T1000 (cell line): ENCODE measurements at regions not wholly inside any gene's neighbourhood (a gene's known extent, or its start where the extent isn't known, plus 50 kb on each side); places are given as distances from the start of the nearest gene placed in this dataset.
"Not testable (repeated sequence)": the region's sequence is repeated elsewhere in the genome, so short reads cannot be mapped to it uniquely, and the experiment has no call there.

Experiments
- DNase-seq: peaks from one replicate; lab custom pipeline; 2025; ENCODE audit warnings: mixed read lengths; lab: John Stamatoyannopoulos, UW

- no peak for DNase-seq
Measured at GRCh38 chr18:34480162-34480700, 229.9 kb upstream of the DTNA start.

DNA sequence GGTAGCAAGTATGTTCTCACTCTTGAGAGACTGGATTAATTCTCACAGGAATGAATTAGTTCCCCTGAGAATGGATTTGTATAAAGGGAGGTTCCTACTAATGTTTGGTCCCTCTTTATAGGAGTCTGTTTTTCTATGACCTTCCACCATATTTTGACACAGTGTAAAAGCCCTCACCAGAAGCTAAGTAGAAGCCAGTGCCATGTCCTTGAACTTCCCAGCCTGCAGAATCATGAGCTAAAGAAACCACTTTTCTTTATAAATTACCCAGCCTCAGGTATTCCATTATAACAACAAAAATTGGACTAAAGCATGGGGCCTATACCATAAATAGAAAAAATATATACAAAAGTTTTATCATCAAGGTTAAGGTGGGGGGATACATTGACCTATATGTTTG is 227.9 kb upstream of the DTNA start:
- DNase-seq, result no peak

GRCh38 chr18:34483198-34483597 is 226.9 kb upstream of the DTNA start:
- DNase-seq, result no peak

DNA sequence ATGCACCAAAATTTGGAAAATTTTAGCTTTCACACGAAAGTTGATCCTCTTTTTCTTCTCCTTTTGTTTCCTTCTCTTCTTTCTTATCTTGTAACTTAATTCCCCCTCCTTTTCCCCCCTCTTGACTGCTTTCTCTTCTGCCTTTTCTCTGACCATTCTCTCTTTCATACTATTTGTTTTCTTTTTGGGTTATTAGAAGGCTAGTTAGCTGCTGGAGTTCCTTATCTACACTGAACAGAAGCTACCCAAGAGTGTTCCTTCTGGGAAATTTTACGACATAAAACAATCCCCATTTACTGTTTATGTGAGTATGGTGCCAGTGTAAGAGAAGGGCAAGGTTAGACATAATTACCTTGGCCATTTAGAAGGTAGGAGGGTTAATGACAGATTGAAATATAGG is 218.4 kb upstream of the DTNA start:
- no peak for DNase-seq

DNA sequence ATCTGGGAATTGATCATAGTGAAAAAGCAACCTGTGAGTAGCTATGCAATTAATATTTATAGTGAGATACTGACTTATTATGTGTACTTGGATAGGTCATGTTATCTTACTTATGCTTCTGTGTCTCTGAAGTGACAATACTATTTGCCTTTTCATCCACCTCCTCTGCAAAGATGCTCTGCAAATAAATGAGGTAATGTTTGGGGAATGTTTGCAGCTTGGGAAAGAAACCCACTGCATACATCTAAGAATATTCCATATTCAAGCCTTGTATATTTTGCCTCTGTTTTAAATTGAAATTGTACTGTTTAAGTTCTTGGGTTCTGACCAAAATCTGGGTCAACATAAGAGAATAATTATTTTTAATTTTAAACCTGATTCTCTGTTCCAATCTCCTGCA is 217.4 kb upstream of the DTNA start:
- no peak for DNase-seq

GRCh38 chr18:34493099-34493544 is 217.0 kb upstream of the DTNA start:
- peak; percentile 44 for DNase-seq

DNA sequence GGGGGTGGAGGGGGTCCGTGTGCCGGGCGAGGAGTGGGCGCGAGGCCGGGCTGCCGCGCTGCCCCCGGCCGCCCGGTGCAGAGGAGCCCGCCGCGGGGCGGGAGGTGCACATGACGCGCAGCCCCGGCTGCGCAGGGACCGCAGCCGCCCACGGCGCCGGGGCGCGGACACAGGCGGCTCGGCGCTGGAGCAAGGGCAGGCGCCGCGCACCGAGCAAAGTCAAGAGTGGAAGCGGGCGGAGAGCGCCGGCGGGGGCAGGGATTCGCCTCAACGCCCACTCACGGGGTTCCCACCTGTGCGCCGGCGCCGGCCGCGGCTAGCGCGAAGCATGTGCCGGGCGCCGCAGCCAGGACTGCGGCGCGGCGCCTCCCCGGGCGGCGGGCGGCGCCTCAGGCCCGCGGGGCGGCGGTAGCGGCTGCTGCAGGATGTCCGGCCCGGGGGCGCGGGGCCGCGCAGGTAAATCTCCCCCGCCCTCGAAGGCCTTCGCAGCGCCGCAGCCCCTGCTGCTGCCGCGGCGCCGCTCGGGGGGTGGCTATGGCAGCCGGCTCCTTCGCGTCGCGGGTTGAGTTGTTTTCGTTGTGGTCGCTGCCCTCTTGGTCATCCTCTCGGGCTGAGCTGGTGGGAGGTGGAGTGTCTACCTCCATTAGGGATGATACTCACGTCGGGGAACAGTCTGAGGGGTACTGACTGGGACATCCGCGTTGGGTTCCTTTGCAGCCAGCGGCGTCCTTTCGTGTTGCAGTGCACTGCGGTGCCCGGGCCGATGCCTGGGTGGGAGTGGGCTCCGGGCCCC is 216.3 kb upstream of the DTNA start:
- DNase-seq, result peak; percentile 19

- DNase-seq, result no peak
Measured at GRCh38 chr18:34494359-34494696, 215.8 kb upstream of the DTNA start.

GRCh38 chr18:34495506-34495905 is 214.6 kb upstream of the DTNA start:
- DNase-seq, result no peak

DNA sequence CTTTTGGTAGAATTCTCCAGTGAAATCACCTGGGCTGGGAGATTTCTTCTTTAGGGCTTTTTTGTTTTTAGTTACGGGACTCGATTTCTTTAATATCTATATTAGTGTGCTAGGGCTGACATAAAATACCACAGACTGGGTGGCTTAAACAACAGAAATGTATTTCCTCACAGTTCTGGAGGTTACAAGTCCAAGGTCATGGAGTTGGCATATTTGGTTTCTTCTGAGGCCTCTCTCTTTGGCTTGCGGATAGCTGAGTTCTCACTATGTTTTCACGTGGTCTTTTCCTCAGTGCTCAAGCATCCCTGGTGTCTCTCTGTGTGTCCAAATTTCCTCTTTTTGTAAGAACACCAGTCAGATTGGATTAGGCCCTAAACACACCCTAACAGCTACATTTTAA is 208.5 kb upstream of the DTNA start:
- DNase-seq, result no peak

DNA sequence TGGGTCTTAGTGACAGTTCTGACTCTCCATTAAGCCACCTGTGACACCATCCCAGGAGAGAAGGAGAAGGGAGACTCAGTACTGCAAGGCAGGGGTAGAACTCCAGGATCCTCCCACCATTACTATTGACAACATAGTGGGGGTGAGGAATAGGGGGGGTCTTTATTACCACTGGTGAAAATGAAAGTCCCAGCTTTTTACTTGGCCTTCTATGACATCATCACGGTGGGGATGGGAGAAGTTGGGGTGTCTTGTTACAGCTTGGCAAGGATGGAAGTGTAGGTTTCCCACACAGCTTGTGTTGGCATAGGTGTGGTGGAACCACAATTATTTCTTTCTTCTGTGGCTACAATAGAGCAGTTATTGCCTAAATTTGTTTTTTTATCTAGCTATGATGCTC is 203.9 kb upstream of the DTNA start:
- no peak for DNase-seq

- no peak for DNase-seq
Measured at GRCh38 chr18:34509163-34509562, 200.9 kb upstream of the DTNA start.

GRCh38 chr18:34509879-34510586 is 200.1 kb upstream of the DTNA start:
- DNase-seq, result no peak

- no peak for DNase-seq
Measured at GRCh38 chr18:34510926-34511325, 199.2 kb upstream of the DTNA start.

DNA sequence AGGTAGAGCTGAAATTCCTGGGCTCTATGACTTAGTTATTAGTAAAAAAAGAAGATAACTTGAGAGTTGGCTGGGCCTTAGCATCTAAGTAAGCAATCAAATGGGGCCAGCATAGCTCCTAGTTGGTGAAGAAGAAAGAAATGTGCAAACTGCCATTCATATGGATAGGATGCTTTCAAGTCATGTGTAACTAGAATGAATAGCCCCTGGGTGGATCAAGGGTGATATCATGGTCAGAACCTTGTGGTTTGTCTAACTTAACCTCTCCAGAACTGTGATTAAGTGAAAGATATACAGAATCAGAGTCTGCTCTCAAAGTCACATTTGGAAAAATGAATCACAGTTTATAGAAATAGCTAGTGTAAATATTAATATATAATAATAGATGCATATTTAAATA is 198.7 kb upstream of the DTNA start:
- no peak for DNase-seq

DNA sequence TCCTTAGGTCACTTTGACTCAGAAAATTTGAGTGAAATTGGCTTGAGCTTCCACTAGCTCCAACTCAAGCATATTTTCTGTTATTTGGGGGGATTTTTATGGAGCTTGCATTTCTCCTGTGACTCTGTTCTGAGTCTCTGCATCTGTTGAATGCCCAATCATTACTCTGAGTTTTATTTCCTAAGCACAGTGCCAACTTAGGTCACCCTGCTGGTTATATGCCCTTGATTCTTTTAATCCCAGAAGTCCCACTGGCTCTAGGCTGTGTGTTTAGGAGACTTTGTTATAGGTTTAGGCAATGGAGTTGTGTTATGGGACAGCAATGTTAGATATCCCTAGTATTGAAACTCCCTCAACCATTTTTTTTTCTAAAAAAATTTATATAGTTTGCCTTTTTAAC is 198.2 kb upstream of the DTNA start:
- no peak for DNase-seq

DNA sequence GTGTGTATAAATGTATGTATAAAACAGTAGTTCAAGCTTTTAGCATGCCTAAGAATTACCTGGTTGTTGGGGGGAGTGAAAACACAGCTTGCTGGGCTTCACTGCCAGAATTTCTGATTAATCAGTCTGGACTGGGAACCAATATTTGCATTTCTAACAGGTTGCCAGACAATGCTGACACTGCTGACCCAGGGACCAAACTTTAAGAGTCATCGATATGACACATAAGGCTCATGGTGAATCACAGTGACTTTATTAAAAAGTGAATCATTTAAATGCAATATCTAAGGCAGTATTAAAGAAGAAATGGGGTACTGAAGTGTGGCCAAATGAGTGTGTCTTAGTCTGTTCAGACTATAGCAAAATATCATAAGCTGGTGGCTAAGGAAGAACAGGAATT is 195.9 kb upstream of the DTNA start:
- peak; percentile 1 for DNase-seq

DNA sequence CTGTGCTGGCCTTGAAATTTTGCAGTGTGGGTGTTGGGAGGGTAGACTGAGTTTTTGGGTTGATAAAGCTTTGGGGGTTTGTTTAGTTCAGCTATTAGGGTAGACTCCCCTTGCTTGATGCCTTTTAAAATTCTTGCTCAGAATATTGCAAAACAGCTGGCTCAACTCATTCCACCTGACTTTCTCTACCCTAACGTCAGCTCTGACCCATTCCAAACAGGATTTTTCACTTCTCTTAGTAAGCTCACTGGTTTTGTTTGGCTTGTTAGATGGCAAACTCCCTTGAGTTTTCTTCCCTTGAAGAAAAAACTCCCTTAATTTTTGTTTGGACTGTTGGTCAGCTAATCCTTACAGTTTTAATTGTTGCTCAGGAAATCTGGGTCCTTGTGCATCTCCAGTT is 195.1 kb upstream of the DTNA start:
- no peak for DNase-seq

DNA sequence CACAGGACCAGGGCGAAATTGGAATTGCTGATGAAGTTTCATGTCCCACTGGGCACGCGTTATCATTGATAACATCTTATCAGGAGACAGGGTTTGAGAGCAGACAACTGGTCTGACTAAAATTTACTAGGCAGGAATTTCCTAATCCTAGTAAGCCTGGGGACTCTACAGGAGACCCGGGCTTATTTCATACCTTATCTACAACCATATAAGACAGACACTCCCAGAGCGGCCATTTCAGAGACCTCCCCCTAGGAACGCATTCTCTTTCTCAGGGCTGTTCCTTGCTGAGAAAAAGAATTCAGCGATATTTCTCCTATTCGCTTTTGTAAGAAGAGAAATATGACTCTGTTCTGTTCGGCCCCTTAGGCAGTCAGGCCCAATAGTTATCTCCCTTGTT is 193.7 kb upstream of the DTNA start:
- not testable (repeated sequence) for DNase-seq

DNA sequence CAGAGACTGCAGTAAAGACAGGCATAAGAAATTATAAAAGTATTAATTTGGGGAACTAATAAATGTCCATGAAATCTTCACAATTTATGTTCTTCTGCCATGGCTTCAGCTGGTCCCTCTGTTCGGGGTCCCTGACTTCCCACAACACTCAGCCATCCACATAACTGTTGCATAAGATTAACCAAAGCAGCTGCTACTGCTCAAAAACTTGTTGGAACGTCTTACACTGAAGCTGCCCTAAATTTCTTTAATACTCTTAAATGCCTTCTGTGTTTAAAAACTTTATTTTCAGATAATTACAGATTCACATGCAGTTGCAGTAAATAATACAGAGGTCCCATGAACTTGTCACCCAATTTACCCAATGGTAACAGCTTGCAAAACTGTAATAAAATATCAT is 193.1 kb upstream of the DTNA start:
- DNase-seq, result not testable (repeated sequence)

DNA sequence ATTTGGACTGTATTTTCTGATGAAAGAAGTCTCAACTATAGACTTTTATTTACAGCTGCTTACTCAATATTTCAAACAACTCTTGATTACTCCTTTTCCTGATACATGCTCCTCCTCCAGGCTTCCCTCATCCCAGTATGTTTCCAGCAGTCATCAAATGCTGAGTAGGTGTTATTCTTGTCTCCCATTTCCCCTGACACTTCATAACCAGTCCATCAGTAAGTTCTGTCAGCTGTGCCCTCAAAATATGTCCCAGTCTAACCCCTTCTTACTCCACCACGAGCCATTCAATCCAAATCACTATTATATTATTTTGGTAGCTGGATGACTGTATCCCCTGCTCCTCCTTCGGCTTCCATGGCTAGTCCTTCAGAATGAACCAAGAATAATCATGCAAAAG is 189.1 kb upstream of the DTNA start:
- DNase-seq, result no peak

DNA sequence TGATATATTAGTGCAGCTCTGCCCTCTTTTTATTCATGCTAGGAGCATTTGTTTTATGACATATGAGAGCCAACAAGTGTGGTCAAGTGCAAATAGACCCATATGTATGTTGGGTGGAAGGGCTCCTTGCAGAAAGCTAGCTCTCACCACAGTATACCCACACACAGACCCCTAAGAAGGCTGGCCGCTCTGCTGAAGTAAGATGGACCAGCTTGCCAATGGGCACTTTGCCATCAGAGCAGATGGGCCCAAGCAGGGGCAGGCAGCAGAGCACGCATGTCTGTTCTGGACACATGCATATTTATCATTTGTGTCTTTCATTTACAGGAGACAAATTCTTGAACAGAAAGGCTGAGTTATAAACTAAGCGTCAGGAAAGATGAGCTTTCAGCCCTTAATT is 187.5 kb upstream of the DTNA start:
- DNase-seq, result no peak

GRCh38 chr18:34525244-34525643 is 184.9 kb upstream of the DTNA start:
- DNase-seq, result no peak
